PFSK-1 (cell line): ENCODE measurements at regions not wholly inside any gene's neighbourhood (a gene's known extent, or its start where the extent isn't known, plus 50 kb on each side); places are given as distances from the start of the nearest gene placed in this dataset.

Source experiments
- FOXP2 ChIP-seq: optimal IDR thresholded peaks from 2 replicates; pipeline ENCODE3; 2011; ENCODE audit warnings: borderline replicate concordance, control low read depth, inconsistent platforms; ENCODE audit not compliant: insufficient read depth; ENCODE audit errors: extremely low read length, extremely low read depth
- POLR2AphosphoS5 ChIP-seq: IDR thresholded peaks from 2 replicates; pipeline ENCODE4 v1.6.1; 2012; ENCODE audit warnings: low read depth, mild to moderate bottlenecking, control low read depth, low read length, moderate library complexity
- REST ChIP-seq, 2 experiments: IDR thresholded peaks; 2 replicates each; pipeline versions ENCODE4 v1.6.1 to v1.8.0; 2011 to 2012; ENCODE audit warnings: low read depth in 2 of 2, low read length in 2 of 2, control low read depth in 1 of 2, inconsistent platforms in 1 of 2, mild to moderate bottlenecking in 1 of 2, moderate library complexity in 1 of 2; ENCODE audit not compliant: insufficient read depth in 1 of 2
- SIN3A ChIP-seq: IDR thresholded peaks from 2 replicates; pipeline ENCODE4 v1.6.1; 2012; ENCODE audit warnings: mild to moderate bottlenecking, low read length, moderate library complexity, borderline replicate concordance; ENCODE audit not compliant: insufficient read depth
- TAF1 ChIP-seq: IDR thresholded peaks from 2 replicates; pipeline ENCODE4 v1.6.1; 2012; ENCODE audit warnings: low read length, control low read depth, borderline replicate concordance; ENCODE audit not compliant: insufficient read depth

DNA sequence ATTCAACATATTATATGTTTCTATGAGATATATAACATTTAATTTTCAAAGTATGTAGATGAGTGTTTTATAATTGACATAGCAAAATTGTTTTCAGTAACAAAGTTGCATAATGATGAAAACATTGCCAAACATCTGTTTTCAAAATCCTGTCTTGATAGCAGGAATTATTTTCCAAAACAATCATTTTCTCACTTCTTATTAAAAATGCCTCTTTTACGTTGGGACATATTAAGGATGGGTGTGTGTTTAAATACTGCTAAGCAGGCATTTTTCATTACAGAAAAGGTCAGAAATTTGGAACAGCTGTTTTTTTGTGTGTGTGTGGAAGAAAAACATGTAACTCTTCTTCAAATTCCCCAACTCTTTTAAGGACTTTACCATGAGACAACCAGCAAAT lies 452.0 kb downstream of the SPRY1 start:
- TF ChIP-seq FOXP2, result no peak
- TF ChIP-seq SIN3A, result no peak
- no peak for TF ChIP-seq POLR2AphosphoS5
- TF ChIP-seq TAF1, result no peak
- no peak for TF ChIP-seq REST (IDR thresholded peaks at IDR 0.05; ENCODE audit: insufficient read depth in 1 of 2, low read depth in 2 of 2, low read length in 2 of 2)

DNA sequence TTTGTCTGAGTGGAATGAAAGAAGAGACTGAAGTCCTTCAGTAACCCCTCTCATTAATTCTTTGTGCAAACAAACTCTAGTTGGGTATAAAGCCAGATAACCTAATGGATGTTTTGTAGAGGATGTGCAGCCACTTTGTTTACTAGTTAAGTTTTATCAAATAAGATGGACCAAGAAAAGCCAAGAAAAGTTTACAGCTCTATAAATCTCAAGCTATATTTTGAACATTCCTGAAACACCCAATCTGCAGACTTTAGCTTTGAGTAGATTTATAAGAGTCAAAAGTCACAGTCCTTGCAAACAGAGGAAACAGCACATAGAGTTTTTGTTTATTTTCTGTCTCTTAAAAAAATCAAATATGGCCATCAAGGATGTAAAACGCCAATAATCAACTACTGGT lies 452.9 kb downstream of the SPRY1 start:
- TF ChIP-seq TAF1 (no peak), SIN3A (no peak), REST (IDR thresholded peaks at IDR 0.05; ENCODE audit: insufficient read depth in 1 of 2, low read depth in 2 of 2, low read length in 2 of 2) (no peak), FOXP2 (no peak), POLR2AphosphoS5 (no peak)

DNA sequence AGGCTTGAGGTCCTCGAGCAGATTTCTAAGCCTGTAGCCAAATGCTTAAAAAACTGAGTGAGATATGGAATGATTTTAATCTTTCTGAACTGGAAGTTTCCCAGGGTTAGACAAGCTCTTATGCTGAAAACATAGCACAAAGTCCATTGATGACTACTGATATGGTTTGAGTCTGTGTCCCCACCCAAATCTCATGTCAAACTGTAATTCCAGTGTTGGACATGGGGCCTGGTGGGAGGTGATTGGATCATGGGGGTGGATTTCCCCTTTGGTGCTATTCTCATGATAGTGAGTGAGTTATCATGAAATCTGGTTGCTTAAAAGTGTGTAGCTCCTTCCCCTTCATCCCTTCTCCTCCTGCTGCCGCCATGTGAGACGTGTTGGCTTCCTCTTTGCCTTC lies 454.9 kb downstream of the SPRY1 start:
- no peak for TF ChIP-seq FOXP2
- TF ChIP-seq TAF1, result no peak
- no peak for TF ChIP-seq POLR2AphosphoS5
- TF ChIP-seq REST (IDR thresholded peaks at IDR 0.05; ENCODE audit: insufficient read depth in 1 of 2, low read depth in 2 of 2, low read length in 2 of 2), result no peak
- TF ChIP-seq SIN3A, result no peak

DNA sequence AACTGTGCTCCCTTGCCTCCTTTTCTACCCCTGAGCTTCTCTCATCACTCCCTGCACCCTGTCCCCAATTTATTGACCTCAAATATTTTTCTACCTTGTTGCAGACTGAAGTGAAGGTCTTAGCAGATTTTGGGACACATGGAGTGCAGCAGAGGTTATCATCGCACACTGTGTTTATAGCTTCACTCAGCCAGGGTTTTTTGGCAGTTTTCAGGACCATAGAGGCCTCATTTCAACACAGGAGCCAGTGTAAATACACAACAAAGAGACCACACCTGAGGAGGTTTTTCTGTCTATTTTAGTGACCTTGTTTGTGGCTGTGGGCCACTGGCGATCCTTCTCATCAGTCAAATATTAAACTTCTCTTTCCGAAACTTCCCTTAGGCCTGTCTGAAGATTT lies 457.1 kb downstream of the SPRY1 start:
- no peak for TF ChIP-seq TAF1
- no peak for TF ChIP-seq REST (IDR thresholded peaks at IDR 0.05; ENCODE audit: insufficient read depth in 1 of 2, low read depth in 2 of 2, low read length in 2 of 2)
- no peak for TF ChIP-seq POLR2AphosphoS5
- no peak for TF ChIP-seq FOXP2
- TF ChIP-seq SIN3A, result no peak
